ENCODE measurements at regions not wholly inside any gene's neighbourhood (a gene's known extent, or its start where the extent isn't known, plus 50 kb on each side); places are given as distances from the start of the nearest gene placed in this dataset.

DNA sequence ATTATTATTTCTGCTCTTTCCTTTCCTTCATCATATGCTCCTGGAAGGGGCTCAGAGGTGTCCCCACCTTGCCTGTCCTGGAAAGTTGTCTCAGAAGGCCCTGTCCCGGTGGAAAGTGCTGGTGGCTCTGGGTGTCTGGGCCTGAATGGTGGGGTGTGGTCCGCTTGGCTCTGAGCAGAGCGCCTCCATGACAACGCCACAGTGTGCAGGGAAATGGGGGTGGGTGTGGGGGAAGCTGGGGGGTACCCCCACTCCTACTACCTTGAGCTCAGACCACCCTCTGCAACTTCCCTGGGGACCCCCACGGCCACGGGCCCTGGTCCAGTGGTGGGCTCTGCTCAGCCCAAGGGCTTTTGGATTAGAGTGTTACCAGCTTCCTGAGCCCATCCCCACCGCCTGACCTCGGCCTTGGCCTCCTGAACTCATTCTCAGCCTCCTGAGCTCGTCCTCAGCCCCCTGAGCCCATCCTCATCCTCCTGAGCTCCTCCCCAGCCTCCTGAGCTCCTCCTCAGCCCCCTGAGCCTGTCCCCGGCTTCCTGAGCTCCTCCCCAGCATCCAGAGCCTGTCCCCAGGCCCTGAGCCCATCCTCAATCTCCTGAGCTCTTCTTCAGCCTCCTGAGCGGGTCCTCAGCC lies 106.4 kb upstream of the FAM20C start:
- DNase-seq, result no peak

GRCh38 chr7:86629-87028 lies 105.7 kb upstream of the FAM20C start:
- DNase-seq, result no peak

GRCh38 chr7:87047-87446 lies 105.3 kb upstream of the FAM20C start:
- no peak for DNase-seq

DNA sequence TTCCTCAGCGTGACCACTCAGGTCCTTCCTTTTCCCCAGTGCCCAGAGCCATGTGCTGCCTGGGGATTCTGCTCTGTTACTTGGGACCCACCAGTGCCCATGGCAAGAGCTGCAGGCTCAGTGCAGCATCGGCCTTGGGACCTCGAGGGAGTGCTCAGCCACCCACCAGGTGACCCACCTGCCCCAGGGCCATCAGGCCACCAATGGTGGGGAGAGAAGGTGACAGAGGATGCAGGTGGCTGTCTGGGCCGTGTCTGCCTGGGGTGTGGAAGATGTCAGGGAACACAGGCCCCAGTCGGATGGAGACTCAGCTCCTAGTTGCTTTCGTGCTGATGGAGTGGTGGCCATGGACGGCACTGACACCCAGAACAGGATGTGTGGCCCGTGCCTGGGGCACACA lies 104.7 kb upstream of the FAM20C start:
- DNase-seq, result no peak

GRCh38 chr7:88095-88926 lies 104.1 kb upstream of the FAM20C start:
- no peak for DNase-seq

DNA sequence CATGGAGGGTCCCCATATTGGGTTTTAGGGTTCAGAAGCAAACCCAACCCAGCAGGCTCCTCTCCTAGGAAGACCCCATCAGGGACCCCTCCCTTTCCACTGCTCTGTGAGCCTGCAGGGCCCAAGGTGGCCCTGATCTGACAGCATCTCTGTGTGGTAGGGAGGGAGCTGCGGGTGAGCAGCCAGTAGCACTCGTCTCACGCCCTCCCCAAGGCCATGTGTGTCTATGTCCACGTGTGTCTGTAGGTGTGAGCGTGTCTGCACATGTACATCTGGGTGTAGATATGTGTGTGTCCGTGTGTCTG lies 103.5 kb upstream of the FAM20C start:
- DNase-seq, result no peak

DNA sequence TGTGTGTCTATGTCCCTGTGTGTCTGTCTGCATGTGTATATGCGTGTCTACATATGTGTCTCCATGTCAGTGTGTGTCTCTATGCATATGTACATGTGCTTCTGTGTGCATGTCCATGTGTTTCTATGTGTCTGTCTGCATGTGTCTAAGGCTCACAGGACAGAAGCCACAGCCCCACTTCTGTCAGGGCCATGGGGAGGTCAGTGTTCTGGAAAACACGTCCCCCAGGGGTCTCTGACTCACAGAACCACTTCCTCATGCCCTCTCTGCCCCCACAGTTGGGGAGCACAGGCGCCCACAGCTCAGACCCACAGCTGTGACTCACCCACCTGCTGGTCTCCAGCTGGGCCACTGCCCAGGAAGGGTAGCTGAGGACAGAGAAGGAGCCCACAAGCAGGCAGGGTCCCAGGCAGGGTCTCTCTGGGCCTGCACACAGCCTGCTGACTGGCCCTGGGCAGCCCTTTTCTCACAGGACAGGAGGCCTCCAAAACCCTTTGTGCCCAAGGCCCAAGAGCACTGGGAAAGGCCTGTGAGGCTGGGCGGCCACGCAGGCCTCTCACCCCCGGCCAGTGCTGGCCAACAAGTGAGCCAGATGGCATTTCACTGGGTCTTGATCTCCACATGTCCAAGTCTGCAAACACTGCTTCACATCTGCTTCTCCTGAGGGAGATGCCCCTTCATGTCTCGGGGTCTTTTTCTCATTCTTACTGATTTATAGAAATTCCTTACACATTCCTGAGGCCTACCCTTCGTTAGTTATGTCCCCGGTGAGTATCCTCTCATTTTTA lies 102.9 kb upstream of the FAM20C start:
- DNase-seq, result peak in 1 of 2 donors; percentile 41

- DNase-seq, result no peak
Observed at GRCh38 chr7:90111-91063, 102.0 kb upstream of the FAM20C start.

DNA sequence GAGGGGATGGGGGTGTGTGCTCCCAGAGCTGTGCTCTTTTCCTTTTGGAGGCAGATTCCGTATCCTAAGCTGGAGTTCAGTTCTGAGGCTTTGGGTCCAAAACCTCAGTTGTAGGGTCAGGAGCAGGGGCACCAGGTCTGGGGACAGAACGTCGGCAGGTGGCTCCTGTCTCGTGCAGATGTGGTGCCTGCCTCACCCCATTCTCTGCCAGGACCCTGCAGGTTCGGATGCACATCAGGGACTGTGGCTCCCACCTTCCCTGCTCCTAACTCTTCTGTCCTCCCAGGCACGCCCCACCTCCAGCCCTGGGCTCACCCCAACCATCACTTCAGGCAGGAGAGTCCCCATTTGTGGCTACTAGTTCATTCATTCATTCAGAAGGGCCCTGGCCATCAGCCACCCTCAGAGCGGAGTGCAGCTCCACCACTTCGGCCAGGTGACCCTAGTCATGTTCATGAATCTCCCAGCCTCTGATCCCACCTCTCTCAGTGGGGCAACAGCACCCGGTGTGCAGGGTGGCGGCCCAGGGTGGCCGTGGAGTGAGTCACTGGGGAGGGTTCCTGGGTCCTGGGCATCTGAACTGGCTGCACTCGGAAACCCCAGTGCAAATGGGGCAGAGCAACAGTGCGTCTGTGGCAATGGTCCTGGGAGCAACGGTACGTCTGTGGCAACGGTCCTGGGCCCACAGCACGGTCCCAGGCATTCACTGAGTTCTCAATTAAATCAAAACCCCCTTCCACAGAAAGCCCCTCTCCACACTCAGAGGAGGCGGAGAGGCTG lies 100.8 kb upstream of the FAM20C start:
- DNase-seq, result no peak

DNA sequence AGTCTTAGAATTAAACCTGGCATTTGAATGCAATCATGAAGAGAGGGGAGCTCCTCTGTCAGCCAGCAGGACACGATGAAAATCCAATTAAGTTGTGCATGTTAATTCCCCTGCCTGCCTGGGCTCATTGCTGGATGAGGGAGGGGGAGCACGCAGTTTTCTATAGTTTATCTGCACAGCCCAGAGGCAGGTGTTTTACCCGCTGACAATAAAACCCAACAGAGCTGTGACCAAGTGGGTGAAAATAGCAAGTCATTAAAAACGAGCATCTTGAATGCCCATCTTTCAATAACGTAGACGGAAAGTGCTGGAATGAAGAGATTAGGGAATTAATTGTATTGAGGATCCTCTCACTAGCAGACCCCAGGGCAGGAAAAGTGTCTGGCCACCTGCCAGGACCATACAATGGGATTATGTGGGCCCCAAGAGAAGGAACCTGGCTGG lies 100.1 kb upstream of the FAM20C start:
- no peak for DNase-seq

GRCh38 chr7:92888-93672 lies 99.3 kb upstream of the FAM20C start:
- DNase-seq, result no peak

DNA sequence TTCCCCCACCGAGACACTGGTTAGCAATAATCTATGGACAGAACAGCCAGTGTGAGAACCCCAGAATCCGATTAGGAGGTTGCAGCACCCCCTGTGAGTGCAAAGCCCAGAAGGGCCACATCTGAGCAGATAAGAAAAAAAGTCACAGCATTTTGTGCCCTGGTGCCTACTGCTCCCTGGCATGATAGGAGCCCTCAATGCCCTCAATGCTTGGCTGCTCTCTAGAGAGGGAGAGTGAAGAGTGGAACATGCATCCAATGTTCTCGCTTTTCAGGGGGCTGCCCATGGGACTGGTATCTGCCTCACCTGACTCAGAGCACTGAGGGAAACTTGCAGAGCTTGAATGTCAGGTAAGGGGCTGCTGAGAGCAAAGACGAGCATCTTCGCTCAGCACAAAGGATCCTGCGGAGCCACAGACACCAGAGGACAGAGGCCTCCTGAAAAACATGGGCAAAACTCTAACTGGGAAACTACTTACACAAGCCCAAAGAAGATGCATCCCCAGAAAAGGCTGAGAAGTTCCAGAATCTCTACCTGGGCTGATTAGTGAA lies 98.0 kb upstream of the FAM20C start:
- no peak for DNase-seq

DNA sequence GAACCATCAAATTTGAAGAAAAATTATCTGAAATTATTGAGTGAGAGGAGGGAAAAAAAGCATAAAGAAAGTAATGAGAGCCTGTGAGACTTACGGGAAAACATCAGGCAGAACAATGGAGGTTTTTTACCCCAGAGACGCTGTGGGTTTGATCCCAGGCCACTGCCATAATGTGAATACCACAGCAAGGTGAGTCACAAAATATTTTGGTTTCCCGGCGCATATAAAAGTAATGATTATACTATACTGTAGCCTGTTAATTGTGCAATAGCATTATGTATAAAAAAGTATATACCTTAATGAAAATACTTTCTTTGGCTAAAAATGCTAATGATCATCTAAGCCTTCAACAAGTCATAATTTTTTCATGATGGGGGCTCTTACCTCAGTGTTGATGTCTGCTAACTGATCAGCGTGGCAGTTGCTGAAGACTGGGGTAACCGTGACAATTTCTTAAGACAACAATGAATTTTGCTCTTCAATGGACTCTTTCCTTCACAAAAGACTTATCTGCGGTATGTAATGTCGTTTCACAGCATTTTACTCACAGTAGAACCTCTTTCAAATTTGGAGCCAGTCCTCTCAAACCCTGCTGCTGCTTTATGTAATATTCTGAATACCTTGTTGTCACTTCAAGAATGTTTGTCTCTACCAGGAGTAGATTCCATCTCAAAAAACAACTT lies 97.0 kb upstream of the FAM20C start:
- no peak for DNase-seq

- no peak for DNase-seq
Observed at GRCh38 chr7:95863-96260, 96.5 kb upstream of the FAM20C start.

DNA sequence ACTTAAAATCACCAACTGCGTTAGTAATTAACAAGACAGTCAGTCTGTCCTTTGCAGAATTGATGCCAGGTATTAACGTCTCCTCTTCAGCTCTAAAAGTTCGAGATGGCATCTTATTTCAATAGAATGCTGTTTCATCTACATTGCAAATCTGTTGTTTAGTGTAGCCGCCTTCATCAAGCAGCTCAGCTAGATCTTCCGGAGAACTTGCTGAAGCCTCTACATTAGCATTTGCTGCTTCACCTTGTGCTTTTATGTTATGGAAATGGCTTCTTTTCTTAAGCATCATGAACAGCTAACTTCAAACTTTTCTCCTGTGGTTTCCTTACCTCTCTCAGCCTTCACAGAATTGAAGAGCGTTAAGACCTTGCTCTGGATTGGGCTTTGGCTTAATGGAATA lies 95.5 kb upstream of the FAM20C start:
- DNase-seq, result no peak

DNA sequence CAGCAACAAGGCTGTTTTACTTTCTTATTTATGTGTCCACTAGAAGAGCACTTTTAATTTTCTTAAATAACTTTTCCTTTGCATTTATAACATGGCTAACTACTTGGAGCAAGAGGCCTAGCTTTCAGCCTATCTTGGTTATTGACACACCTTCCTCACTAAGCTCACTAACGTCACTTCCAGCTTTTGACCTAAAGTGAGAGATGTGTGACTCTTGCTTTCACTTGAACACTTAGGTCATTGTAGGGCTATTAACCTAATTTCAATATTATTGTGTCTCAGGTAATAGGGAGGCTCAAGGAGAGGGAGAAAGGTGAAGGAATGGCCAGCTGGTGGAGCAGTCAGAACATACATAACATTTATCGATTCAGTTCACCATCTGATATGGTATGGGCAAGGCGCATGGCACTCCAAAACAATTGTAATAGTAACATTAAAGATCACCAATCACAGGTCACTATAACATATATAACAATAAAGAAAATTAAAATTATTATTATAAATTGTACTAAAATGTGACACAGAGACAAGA lies 95.0 kb upstream of the FAM20C start:
- no peak for DNase-seq

GRCh38 chr7:101146-102046 lies 91.0 kb upstream of the FAM20C start:
- no peak for DNase-seq

DNA sequence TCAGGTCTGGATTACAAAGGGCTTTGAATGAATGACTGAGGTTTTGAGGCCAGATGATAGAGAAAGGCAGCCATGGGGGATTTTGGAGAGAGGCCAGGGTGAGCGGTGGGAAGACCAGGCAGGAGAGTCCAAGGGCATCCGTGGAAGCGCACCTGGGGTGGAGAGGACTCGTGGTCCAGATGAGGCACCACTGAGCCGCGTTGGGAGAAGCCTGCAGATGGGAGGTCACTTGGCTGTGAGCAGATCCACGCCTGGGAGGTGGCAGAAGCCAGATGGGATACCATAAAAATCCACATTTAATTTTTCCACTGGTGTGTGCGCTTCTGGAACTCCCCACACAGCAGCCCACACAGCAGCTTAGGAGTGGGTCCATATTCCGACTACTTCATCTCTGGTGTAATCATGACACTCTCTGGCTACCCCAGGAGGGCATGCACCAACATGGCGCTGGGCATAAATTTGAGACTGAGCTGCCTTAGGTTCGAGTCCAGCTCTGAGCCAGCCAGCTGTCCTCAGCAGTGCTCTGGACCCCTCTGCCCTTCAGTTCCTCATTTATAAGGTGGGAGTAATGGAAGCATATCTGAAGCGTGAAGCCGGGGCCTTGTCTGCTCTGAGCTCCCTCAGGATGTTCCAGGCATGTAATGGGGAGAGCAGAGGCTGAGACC lies 90.2 kb upstream of the FAM20C start:
- no peak for DNase-seq
